GM23338 (cell line): ENCODE measurements at regions not wholly inside any gene's neighbourhood (a gene's known extent, or its start where the extent isn't known, plus 50 kb on each side); places are given as distances from the start of the nearest gene placed in this dataset.

Experiments
- EZH2phosphoT487 ChIP-seq: fragments of 200-600 bp; sonication (generic); IDR thresholded peaks from one replicate; pipeline ENCODE4 v1.8.1; 2018; ENCODE audit warnings: antibody characterized with exemption; ENCODE audit not compliant: unreplicated experiment
- POLR2AphosphoS5 ChIP-seq: IDR thresholded peaks from 2 replicates; pipeline ENCODE4 v1.6.1; 2016; ENCODE audit warnings: antibody characterized with exemption, low read depth
- TF ChIP-seq, protein P1 (sequence below), 2 experiments: fragments of 200-600 bp in 1 of 2; sonication (generic) in 1 of 2; conservative IDR thresholded peaks; 2 replicates each; pipeline versions ENCODE4 v1.5.1 to v1.6.1; 2016 to 2017; ENCODE audit warnings: antibody characterized with exemption in 2 of 2, low read depth in 2 of 2, mild to moderate bottlenecking in 2 of 2, moderate library complexity in 1 of 2

DNA sequence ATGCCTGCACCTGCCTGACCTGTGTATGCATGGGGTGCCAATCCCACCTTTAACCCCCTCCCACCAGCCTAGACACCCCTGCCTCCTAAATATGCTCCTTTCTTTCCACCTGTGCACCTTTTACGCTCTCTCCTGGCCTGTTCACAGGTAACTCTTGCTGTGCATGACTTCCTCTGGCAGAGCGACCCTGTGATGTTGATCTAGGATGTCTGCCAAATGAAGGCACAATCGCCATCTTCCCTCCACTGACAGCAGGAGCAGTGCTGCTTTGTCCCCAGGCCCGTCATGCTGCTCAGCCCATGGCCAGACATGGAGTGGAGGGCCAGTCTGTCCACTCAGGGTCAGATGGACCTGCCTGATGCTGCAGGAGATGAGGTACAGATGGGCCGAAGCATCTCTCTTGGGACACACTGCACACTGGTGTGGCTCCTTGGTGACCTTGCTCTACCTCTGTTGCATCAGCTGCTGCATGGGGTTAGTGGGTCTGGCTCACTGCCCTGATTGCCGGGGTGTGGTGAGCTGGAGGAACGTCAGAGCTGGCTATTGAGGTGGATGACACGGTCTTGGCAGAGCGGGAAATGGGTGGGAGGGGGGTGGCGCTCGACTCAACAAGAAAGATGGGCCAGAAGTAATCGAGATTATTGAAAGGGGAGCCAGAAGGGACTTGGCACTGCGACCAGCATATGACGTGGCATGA, 101.7 kb upstream of the PITX1 start:
- TF ChIP-seq, protein P1, sequence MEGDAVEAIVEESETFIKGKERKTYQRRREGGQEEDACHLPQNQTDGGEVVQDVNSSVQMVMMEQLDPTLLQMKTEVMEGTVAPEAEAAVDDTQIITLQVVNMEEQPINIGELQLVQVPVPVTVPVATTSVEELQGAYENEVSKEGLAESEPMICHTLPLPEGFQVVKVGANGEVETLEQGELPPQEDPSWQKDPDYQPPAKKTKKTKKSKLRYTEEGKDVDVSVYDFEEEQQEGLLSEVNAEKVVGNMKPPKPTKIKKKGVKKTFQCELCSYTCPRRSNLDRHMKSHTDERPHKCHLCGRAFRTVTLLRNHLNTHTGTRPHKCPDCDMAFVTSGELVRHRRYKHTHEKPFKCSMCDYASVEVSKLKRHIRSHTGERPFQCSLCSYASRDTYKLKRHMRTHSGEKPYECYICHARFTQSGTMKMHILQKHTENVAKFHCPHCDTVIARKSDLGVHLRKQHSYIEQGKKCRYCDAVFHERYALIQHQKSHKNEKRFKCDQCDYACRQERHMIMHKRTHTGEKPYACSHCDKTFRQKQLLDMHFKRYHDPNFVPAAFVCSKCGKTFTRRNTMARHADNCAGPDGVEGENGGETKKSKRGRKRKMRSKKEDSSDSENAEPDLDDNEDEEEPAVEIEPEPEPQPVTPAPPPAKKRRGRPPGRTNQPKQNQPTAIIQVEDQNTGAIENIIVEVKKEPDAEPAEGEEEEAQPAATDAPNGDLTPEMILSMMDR (conservative IDR thresholded peaks at IDR 0.05; ENCODE audit: low read depth in 2 of 2) = no peak
- TF ChIP-seq POLR2AphosphoS5 (no peak), EZH2phosphoT487 (no peak)
